MCF 10A (cell line): ENCODE measurements at regions not wholly inside any gene's neighbourhood (a gene's known extent, or its start where the extent isn't known, plus 50 kb on each side); places are given as distances from the start of the nearest gene placed in this dataset.

ENCODE experiments used
- BruUV-seq: library from RNA; stranded (reverse); fragments of 400-500 nt; replicated peaks from 2 replicates; lab custom pipeline; 2021; lab: Mats Ljungman, UMichigan
- CTCF ChIA-PET: fragments of 300-600 bp; sonication (Branson Sonifier 250); formaldehyde crosslinking; extraction: SDS; loops from one replicate; lab custom pipeline; 2021; ENCODE audit warnings: antibody characterized with exemption, inconsistent platforms; lab: Yijun Ruan, JAX
- POLR2A ChIA-PET: fragments of 300-600, 350-650 bp; sonication (Branson Sonifier 250); formaldehyde crosslinking; extraction: SDS; loops from one replicate; lab custom pipeline; 2020; ENCODE audit warnings: antibody characterized with exemption, inconsistent platforms; lab: Yijun Ruan, JAX
- DNase-seq: peaks from one replicate; pipeline ENCODE4 v3.0.0-alpha.2; 2018; ENCODE audit not compliant: unreplicated experiment
- H3K27ac Mint-ChIP-seq: one replicate; pipeline ENCODE4 v1.8.0; 2022; ENCODE audit warnings: mild to moderate bottlenecking, low read depth, mixed read lengths; ENCODE audit not compliant: unreplicated experiment
- H3K27me3 Mint-ChIP-seq: one replicate; pipeline ENCODE4 v1.8.0; 2022; ENCODE audit warnings: mixed read lengths; ENCODE audit not compliant: insufficient read depth, unreplicated experiment
- H3K36me3 Mint-ChIP-seq: one replicate; pipeline ENCODE4 v1.8.0; 2022; ENCODE audit warnings: mild to moderate bottlenecking, moderate library complexity, mixed read lengths; ENCODE audit not compliant: insufficient read depth, unreplicated experiment
- H3K4me1 Mint-ChIP-seq: one replicate; pipeline ENCODE4 v1.8.0; 2022; ENCODE audit warnings: mixed read lengths; ENCODE audit not compliant: insufficient read depth, unreplicated experiment
- H3K4me3 Mint-ChIP-seq: one replicate; pipeline ENCODE4 v1.8.0; 2022; ENCODE audit warnings: mild to moderate bottlenecking, moderate library complexity, mixed read lengths; ENCODE audit not compliant: unreplicated experiment
- H3K9me3 Mint-ChIP-seq: one replicate; pipeline ENCODE4 v1.8.0; 2022; ENCODE audit warnings: mixed read lengths; ENCODE audit not compliant: unreplicated experiment
- CTCF ChIP-seq: fragments of 200-600 bp; IDR thresholded peaks from one replicate; pipeline ENCODE4 v1.8.0; 2022; ENCODE audit warnings: antibody characterized with exemption, mild to moderate bottlenecking; ENCODE audit not compliant: unreplicated experiment
- intact Hi-C: fragments of 100-400 bp; cut with micrococcal nuclease; formaldehyde crosslinking; loops from 2 replicates; pipeline ENCODE4 v1.14.1; 2022

- no peaks in the 10 kb centered on the region for H3K36me3 Mint-ChIP-seq
- ChIA-PET POLR2A (no interaction called here), CTCF (interaction anchor here (1.2 to 1.5 kb wide), 2 partner anchors 9 to 11 kb away, joined by 3 to 4 read pairs; no protein-coding TSS in a partner anchor)
- intact Hi-C loops: no loop called here
- no peaks in the 10 kb centered on the region for H3K9me3 Mint-ChIP-seq
- H3K27ac Mint-ChIP-seq: no peak overlapping the region
- no peak overlapping the region for H3K4me3 Mint-ChIP-seq
- no peak for TF ChIP-seq CTCF
- no peaks in the 10 kb centered on the region for H3K4me1 Mint-ChIP-seq
- no TSS peak for BruUV-seq
- H3K27me3 Mint-ChIP-seq: no peaks in the 10 kb centered on the region
- DNase-seq: no peak
Measured at GRCh38 chr18:56330366-56331110, 307.9 kb downstream of the TXNL1 start.

- POLR2A ChIA-PET: no interaction called here
- no peak for TF ChIP-seq CTCF
- intact Hi-C loops: no loop called here
- Mint-ChIP-seq H3K4me3 (no peak overlapping the region), H3K4me1 (no peaks in the 10 kb centered on the region), H3K9me3 (no peaks in the 10 kb centered on the region), H3K27me3 (no peaks in the 10 kb centered on the region), H3K36me3 (no peaks in the 10 kb centered on the region), H3K27ac (no peak overlapping the region)
- CTCF ChIA-PET: no interaction called here
- DNase-seq: no peak
- no TSS peak for BruUV-seq
Measured at GRCh38 chr18:56329536-56329935, 308.9 kb downstream of the TXNL1 start.

GRCh38 chr18:56327191-56327885, 311.1 kb downstream of the TXNL1 start:
- Mint-ChIP-seq H3K4me1 (no peaks in the 10 kb centered on the region), H3K4me3 (no peak overlapping the region), H3K9me3 (no peaks in the 10 kb centered on the region), H3K27ac (no peak overlapping the region), H3K36me3 (no peaks in the 10 kb centered on the region), H3K27me3 (no peaks in the 10 kb centered on the region)
- no TSS peak for BruUV-seq
- intact Hi-C loops: no loop called here
- no peak for TF ChIP-seq CTCF
- ChIA-PET POLR2A (no interaction called here), CTCF (no interaction called here)
- DNase-seq: no peak

- no peak for TF ChIP-seq CTCF
- no peaks in the 10 kb centered on the region for H3K27me3 Mint-ChIP-seq
- no peaks in the 10 kb centered on the region for H3K9me3 Mint-ChIP-seq
- no TSS peak for BruUV-seq
- no peak overlapping the region for H3K27ac Mint-ChIP-seq
- ChIA-PET POLR2A (no interaction called here), CTCF (interaction anchor here (0.6 kb wide), 1 partner anchor 28 kb away, joined by 3 read pairs; no protein-coding TSS in a partner anchor)
- H3K36me3 Mint-ChIP-seq: no peaks in the 10 kb centered on the region
- no peaks in the 10 kb centered on the region for H3K4me1 Mint-ChIP-seq
- intact Hi-C loops: no loop called here
- no peak for DNase-seq
- no peak overlapping the region for H3K4me3 Mint-ChIP-seq
Measured at GRCh38 chr18:56326336-56327072, 311.9 kb downstream of the TXNL1 start.
